ENCODE measurements at regions not wholly inside any gene's neighbourhood (a gene's known extent, or its start where the extent isn't known, plus 50 kb on each side); places are given as distances from the start of the nearest gene placed in this dataset.

DNA sequence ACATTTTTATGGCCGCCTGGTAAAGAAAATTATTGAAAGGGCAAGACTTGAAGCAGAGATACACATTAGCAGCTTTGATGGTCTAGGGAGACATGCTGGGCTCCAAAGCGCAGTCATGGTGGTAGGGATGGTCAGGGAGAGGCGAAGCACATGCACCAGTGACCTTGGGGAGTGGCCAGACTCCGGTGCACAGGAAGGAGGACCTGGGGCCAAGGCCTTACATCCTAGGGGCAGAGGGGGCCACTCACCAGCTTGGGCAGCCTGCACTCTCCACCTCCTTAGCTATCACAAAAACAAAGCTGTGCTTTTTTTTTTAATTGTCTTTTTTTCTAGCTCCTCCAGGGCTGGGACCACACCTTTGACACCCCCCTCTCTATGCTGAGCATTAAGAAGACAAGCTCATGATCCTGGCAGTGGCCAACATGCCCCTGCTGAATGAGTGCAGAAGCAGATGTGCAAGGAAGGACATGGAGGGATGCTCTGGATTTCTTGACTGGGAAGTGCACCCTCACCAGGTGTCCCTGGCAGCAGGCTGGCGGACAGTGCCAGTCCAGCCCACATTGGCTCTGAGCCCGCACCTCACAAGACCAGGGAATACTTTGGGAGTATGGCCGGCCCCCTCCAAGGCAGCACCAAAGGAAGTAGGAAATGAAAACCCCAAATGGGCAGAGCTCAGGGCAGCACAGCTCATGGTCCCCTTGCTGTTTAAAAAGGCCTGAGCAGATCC, 619.9 kb downstream of the TBC1D22A start:
- DNase-seq (ENCODE audit: low read depth in 2 of 2), result no peak

DNA sequence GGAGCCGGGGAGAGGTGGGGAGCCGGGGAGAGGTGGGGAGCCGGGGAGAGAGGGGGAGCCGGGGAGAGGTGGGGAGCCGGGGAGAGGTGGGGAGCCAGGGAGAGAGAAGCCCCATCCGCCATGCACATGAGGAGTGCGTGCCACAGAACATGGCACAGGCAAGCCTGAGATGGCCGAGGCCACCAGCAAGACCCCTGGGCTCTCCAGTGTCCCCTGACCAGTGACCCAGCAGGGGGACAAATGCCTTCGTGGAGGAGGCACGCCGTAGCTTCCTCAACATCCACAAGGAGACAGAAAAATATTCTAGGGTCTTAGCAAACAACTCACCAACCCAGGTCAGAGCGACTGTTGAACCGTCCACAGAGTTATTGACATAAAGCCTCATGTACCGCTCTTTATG, 618.8 kb downstream of the TBC1D22A start:
- DNase-seq (ENCODE audit: low read depth in 2 of 2), result no peak

GRCh38 chr22:47380692-47381091, 618.2 kb downstream of the TBC1D22A start:
- DNase-seq (ENCODE audit: low read depth in 2 of 2), result no peak

DNA sequence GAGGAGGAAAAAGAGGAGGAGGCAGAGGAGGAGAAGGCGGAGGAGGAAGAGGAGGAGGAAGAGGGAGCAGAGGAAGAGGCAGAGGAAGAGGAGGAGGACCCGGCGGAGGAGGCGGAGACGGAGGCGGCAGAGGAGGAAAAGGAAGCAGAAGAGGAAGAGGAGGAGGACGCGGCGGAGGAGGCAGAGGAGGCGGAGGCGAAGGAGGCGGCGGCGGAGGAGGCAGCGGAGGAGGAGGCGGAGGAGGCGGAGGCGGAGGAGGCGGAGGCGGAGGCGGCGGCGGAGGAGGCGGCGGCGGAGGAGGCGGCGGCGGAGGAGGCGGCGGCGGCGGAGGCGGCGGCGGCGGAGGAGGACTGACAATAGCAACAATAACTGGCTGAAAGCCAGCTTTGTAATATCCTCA, 616.6 kb downstream of the TBC1D22A start:
- no peak for DNase-seq (ENCODE audit: low read depth in 2 of 2)

- DNase-seq (ENCODE audit: low read depth in 2 of 2), result no peak
Observed at GRCh38 chr22:47377926-47378560, 615.6 kb downstream of the TBC1D22A start.

GRCh38 chr22:47376901-47377505, 614.6 kb downstream of the TBC1D22A start:
- no peak for DNase-seq (ENCODE audit: low read depth in 2 of 2)

DNA sequence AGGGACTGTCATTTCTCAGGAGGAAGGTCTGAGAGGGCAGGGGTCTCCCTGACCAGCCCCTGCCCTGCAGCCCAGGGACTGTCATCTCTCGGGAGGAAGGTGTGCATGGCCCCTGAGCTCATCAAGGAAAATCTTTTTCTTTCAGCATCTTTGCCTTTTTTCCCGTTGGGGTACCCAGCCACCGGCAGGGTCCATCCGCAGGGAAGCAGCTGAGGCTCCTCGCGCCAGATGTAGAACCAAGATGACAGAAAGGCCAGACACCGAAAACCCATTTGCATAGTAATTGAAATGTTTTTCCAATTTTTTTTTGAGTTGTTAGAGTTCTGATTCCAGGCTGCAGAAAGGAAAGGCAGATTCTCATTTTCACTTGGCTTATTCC, 613.9 kb downstream of the TBC1D22A start:
- DNase-seq (ENCODE audit: low read depth in 2 of 2), result no peak

GRCh38 chr22:47375621-47376321, 613.3 kb downstream of the TBC1D22A start:
- DNase-seq (ENCODE audit: low read depth in 2 of 2), result no peak

GRCh38 chr22:47374901-47375575, 612.6 kb downstream of the TBC1D22A start:
- DNase-seq (ENCODE audit: low read depth in 2 of 2), result no peak

GRCh38 chr22:47374273-47374771, 611.9 kb downstream of the TBC1D22A start:
- DNase-seq (ENCODE audit: low read depth in 2 of 2), result no peak

DNA sequence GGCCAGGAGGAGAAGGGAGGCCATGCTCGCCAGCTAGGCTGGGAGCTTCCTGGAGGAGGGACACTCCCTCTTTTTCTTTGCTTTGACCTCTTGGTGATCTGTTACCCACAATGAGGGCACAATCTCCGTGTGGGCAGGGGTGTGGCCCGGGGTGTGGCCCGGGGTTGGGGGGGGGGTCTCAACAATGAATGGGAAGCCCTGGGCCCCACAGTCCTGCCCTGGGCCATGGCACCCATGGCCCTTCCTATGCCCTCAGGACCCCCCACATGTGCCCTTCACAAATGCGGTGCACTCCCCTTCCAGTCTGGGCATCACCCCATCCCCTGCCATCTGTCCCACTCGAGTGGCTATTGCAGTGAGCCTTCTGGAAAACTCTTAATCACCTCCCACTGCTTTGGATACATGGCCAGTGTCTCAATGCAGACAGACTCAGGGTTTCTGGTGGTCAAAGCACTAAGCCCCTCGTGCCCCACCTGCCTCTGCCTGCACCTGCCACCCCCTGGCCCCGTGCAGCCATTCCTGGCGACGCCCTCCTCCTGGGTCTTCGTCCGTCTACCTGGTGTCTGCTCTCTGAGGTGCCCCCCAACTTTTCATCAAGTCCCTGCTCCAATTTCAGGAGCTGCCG, 611.3 kb downstream of the TBC1D22A start:
- DNase-seq (ENCODE audit: low read depth in 2 of 2), result no peak

- no peak for DNase-seq (ENCODE audit: low read depth in 2 of 2)
Observed at GRCh38 chr22:47372596-47373385, 610.3 kb downstream of the TBC1D22A start.

DNA sequence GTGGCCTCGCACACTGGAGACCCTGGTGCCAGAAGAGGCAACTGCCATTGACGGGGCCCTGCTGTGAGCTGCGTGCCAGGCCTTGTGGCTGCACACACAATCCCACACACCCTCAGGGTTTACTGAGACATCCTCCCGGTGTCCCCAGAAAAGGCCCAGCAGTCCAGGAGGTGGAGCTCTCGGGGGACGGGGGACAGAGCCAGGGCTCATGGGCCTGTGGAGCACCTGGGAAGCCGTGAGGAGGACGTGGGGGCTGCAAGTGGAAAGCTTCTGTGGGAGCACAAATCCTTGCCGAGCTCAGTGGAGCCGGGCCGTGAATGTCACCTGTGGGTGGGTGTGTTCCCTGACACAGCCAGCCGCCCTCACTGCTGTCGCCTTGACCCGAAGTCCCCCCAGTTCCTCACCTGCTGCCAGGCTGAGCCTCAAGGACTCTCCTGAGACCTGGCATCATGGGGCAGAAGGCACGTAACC, 609.7 kb downstream of the TBC1D22A start:
- DNase-seq (ENCODE audit: low read depth in 2 of 2), result no peak

DNA sequence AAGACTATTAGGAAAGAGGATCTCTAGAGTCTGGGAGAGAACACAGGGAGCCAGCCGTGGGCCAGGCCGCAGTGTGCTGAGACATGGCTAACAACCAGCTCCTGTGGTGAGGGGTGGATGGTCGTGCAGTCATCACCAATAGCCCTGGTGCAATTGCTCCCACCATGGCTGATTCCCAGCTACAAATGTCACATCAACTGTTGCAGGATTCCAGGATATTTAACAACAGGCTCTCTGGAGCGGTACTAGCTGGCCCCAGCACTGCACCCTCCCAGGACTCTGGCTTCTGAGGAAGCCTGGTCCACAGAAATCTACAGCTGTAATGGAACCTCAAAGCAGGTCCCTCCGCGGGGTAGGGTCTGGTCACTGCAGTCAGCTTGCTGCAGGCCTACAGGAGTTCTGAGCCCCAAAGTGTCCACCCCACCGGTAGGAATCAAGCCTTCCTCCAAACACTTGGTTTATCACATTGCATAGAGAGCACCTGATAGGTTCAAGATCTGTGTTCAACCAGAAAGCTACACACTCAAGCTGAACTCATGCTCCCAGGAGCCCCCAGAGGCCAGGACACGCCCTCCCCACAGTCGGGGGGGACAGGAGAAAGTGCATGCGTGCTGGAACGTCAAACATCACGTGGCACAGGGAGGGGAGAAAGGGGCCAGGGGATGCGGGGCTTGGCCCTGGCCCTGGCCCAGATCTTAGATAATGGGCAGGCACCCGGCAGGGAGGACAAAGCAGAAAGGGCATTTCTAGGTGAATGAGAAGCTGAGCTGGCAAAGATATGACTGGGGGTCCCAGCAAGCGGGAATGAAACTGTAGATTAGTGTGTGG, 609.0 kb downstream of the TBC1D22A start:
- DNase-seq (ENCODE audit: low read depth in 2 of 2), result no peak

DNA sequence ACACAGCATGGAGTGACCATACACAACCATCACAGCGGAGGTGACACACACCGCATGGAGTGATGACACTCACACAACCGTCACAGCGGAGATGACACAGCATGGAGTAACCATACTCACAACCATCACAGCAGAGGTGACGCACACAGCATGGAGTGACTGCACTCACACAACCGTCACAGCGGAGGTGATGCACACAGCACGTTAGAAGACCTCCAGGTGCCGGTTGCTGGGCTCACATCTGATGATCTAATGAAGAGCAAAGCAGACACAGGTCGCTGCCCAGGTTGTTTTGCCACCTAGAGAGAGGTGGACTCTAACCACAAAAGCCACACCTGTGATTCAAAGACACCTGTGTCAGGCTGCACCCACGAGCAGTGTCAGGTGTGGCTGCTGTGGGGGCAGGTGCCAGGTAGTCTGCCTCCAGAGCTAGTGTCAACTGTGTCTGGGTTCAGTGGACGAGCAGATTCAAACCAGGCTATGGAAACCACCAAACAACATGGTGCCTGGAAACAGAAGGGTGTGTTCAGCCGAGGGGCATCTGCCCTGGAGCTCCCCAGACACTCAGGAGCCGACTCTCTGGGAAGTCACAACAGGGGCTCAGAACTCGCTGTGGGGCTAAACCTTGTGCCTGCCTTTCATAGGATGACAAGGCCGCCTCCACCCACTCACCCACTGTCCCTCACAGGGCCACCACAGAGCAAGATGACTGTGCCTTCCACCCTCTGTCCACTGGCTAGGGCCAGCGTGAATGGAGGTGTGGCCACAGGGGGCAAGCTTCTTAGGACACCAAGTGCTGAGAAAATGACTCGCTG, 608.2 kb downstream of the TBC1D22A start:
- no peak for DNase-seq (ENCODE audit: low read depth in 2 of 2)

DNA sequence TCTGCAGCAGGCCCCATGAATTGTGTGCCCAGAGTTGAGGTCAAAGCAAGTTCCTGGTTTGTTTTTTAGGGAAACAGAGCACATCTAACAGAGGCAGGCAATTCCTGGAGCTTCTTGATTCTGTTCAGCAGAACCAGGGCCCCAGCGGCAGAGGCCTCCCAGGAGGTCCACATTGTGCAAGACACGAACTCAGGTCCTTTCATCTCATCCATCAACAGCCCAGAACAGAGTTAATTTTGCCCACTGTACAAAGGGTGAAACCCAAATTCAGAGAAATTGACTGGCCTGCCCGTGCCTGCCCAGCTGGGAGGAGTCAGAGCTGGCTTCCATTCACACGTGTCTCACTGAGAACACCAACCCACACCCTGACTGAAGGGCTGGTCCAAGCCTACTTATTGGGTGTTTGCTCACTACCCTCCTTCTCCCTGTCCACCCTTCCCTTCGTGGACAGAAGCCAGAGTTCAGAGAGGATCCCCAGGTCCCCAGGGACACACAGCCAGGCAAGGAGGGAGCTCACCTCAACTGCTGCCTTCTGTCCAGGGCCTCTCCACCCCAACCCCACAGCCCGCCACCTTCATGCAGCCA, 607.1 kb downstream of the TBC1D22A start:
- no peak for DNase-seq (ENCODE audit: low read depth in 2 of 2)

- no peak for DNase-seq (ENCODE audit: low read depth in 2 of 2)
Observed at GRCh38 chr22:47369020-47369419, 606.6 kb downstream of the TBC1D22A start.
